22Rv1 (cell line): ENCODE measurements at regions not wholly inside any gene's neighbourhood (a gene's known extent, or its start where the extent isn't known, plus 50 kb on each side); places are given as distances from the start of the nearest gene placed in this dataset.

Source experiments
- H3K27ac ChIP-seq: fragments of 450-650 bp; 2 replicates; pipeline ENCODE4 v1.5.1; 2017
- CTCF ChIP-seq: fragments of 450-650 bp; IDR thresholded peaks from 2 replicates; pipeline ENCODE4 v1.5.1; 2017; ENCODE audit warnings: mild to moderate bottlenecking
- ZFX ChIP-seq: fragments of 450-650 bp; IDR thresholded peaks from 2 replicates; pipeline ENCODE4 v1.6.1; 2017; ENCODE audit warnings: antibody characterized with exemption, borderline replicate concordance

GRCh38 chr6:232982-233640 lies 59.2 kb upstream of the DUSP22 start:
- TF ChIP-seq ZFX (no peak), CTCF (no peak)
- no peak overlapping the region for H3K27ac ChIP-seq

GRCh38 chr6:234706-235372 lies 57.4 kb upstream of the DUSP22 start:
- TF ChIP-seq CTCF: no peak
- no peak for TF ChIP-seq ZFX
- no peak overlapping the region for H3K27ac ChIP-seq

- TF ChIP-seq ZFX (no peak), CTCF (no peak)
- H3K27ac ChIP-seq: no peak overlapping the region
These were observed 56.4 kb upstream of the DUSP22 start for GRCh38 chr6:235763-236360.

GRCh38 chr6:236519-236918 lies 55.8 kb upstream of the DUSP22 start:
- TF ChIP-seq CTCF (no peak), ZFX (no peak)
- H3K27ac ChIP-seq: no peak overlapping the region

- no peak overlapping the region for H3K27ac ChIP-seq
- TF ChIP-seq ZFX (no peak), CTCF (no peak)
These were observed 52.1 kb upstream of the DUSP22 start for GRCh38 chr6:240151-240550.

- H3K27ac ChIP-seq: no peak overlapping the region
- TF ChIP-seq CTCF: no peak
- no peak for TF ChIP-seq ZFX
These were observed 50.9 kb upstream of the DUSP22 start for GRCh38 chr6:241336-241865.
